H9 (cell line): ENCODE measurements at regions not wholly inside any gene's neighbourhood (a gene's known extent, or its start where the extent isn't known, plus 50 kb on each side); places are given as distances from the start of the nearest gene placed in this dataset.

Experiments used
- DNase-seq: peaks from one replicate; pipeline ENCODE4 v3.0.0-alpha.2; 2017
- H2AFZ ChIP-seq: one replicate; pipeline ENCODE4 v1.6.1; 2013; ENCODE audit warnings: mild to moderate bottlenecking, low read length, control low read depth, moderate library complexity
- H2AK5ac ChIP-seq: 2 replicates; pipeline ENCODE4 v1.6.1; 2013; ENCODE audit warnings: low read length, control low read depth, mixed read lengths; ENCODE audit not compliant: insufficient read length
- H2BK120ac ChIP-seq: one replicate; pipeline ENCODE4 v1.6.1; 2013; ENCODE audit warnings: low read depth, mild to moderate bottlenecking, low read length, control low read depth, inconsistent platforms; ENCODE audit not compliant: poor library complexity, severe bottlenecking
- H2BK12ac ChIP-seq: 2 replicates; pipeline ENCODE4 v1.6.1; 2013; ENCODE audit warnings: low read length, control low read depth, mixed read lengths, low read depth; ENCODE audit not compliant: insufficient read length
- H2BK15ac ChIP-seq: 2 replicates; pipeline ENCODE4 v1.6.1; 2013; ENCODE audit warnings: low read depth, low read length, control low read depth
- H2BK20ac ChIP-seq: one replicate; pipeline ENCODE4 v1.6.1; 2013; ENCODE audit warnings: low read depth, mild to moderate bottlenecking, low read length, control low read depth, inconsistent platforms; ENCODE audit not compliant: poor library complexity, severe bottlenecking
- H2BK5ac ChIP-seq: 2 replicates; pipeline ENCODE4 v1.6.1; 2013; ENCODE audit warnings: low read length, control low read depth, mixed read lengths; ENCODE audit not compliant: insufficient read length
- H3K14ac ChIP-seq: 2 replicates; pipeline ENCODE4 v1.6.1; 2013; ENCODE audit warnings: low read length, control low read depth; ENCODE audit not compliant: insufficient read depth
- H3K18ac ChIP-seq: 2 replicates; pipeline ENCODE4 v1.6.1; 2013; ENCODE audit warnings: low read depth, mild to moderate bottlenecking, mixed read lengths, low read length, control low read depth; ENCODE audit not compliant: insufficient read length
- H3K23ac ChIP-seq: 2 replicates; pipeline ENCODE4 v1.6.1; 2013; ENCODE audit warnings: low read length, control low read depth, mixed read lengths, low read depth; ENCODE audit not compliant: insufficient read length
- H3K23me2 ChIP-seq: 2 replicates; pipeline ENCODE4 v1.6.1; 2013; ENCODE audit warnings: low read depth, mild to moderate bottlenecking, mixed read lengths, low read length, control low read depth; ENCODE audit not compliant: insufficient read length, poor library complexity, severe bottlenecking
- H3K27ac ChIP-seq: 2 replicates; pipeline ENCODE4 v1.5.1; 2013; ENCODE audit warnings: low read length, control low read depth, mixed read lengths, low read depth; ENCODE audit not compliant: insufficient read length
- H3K27me3 ChIP-seq: 2 replicates; pipeline ENCODE4 v1.6.1; 2013; ENCODE audit warnings: low read length, control low read depth, inconsistent platforms; ENCODE audit not compliant: insufficient read depth
- H3K4ac ChIP-seq: 2 replicates; pipeline ENCODE4 v1.6.1; 2013; ENCODE audit warnings: low read depth, mild to moderate bottlenecking, control low read depth, inconsistent platforms, low read length, moderate library complexity
- H3K4me1 ChIP-seq: 2 replicates; pipeline ENCODE4 v1.6.1; 2013; ENCODE audit warnings: low read length, control low read depth, inconsistent platforms; ENCODE audit not compliant: insufficient read depth
- H3K4me2 ChIP-seq: 2 replicates; pipeline ENCODE4 v1.6.1; 2013; ENCODE audit warnings: low read length, control low read depth, mixed read lengths; ENCODE audit not compliant: insufficient read length, insufficient read depth
- H3K56ac ChIP-seq: 2 replicates; pipeline ENCODE4 v1.6.1; 2013; ENCODE audit warnings: low read depth, mild to moderate bottlenecking, mixed read lengths, low read length, control low read depth; ENCODE audit not compliant: insufficient read length
- H3K79me1 ChIP-seq: 2 replicates; pipeline ENCODE4 v1.6.1; 2013; ENCODE audit warnings: low read depth, mild to moderate bottlenecking, moderate library complexity, low read length, control low read depth, inconsistent platforms; ENCODE audit not compliant: insufficient read depth, poor library complexity, severe bottlenecking
- H3K79me2 ChIP-seq: 2 replicates; pipeline ENCODE4 v1.6.1; 2013; ENCODE audit warnings: low read length, control low read depth, inconsistent platforms; ENCODE audit not compliant: insufficient read depth
- H3K9ac ChIP-seq: 2 replicates; pipeline ENCODE4 v1.6.1; 2013; ENCODE audit warnings: low read length, control low read depth, mixed read lengths; ENCODE audit not compliant: insufficient read length; ENCODE audit errors: extremely low read depth
- H3K9me3 ChIP-seq: one replicate; pipeline ENCODE4 v1.6.1; 2013; ENCODE audit warnings: low read depth, low read length, inconsistent platforms; ENCODE audit not compliant: control insufficient read depth
- H3T11ph ChIP-seq: one replicate; pipeline ENCODE4 v1.6.1; 2013; ENCODE audit warnings: mild to moderate bottlenecking, low read length, control low read depth, inconsistent platforms
- H4K20me1 ChIP-seq: one replicate; pipeline ENCODE4 v1.6.1; 2013; ENCODE audit not compliant: control insufficient read depth, insufficient read length, insufficient read depth
- H4K5ac ChIP-seq: 2 replicates; pipeline ENCODE4 v1.6.1; 2013; ENCODE audit warnings: low read depth, mild to moderate bottlenecking, mixed read lengths, low read length, control low read depth; ENCODE audit not compliant: insufficient read length
- H4K8ac ChIP-seq: replicated peaks from 2 replicates; pipeline ENCODE4 v1.6.1; 2013; ENCODE audit warnings: low read length, control low read depth, mixed read lengths, low read depth; ENCODE audit not compliant: insufficient read length
- H4K91ac ChIP-seq: 2 replicates; pipeline ENCODE4 v1.6.1; 2013; ENCODE audit warnings: low read depth, mild to moderate bottlenecking, moderate library complexity, mixed read lengths, low read length, control low read depth; ENCODE audit not compliant: insufficient read length
- H3K27ac Mint-ChIP-seq, 3 experiments: 2 replicates in 2 of 3; 3 replicates in 1 of 3; pipeline ENCODE4 v1.8.0; 2020 to 2021; ENCODE audit warnings: mixed read lengths in 3 of 3, mild to moderate bottlenecking in 1 of 3, moderate library complexity in 1 of 3
- H3K27me3 Mint-ChIP-seq: 2 replicates; pipeline ENCODE4 v1.8.0; 2021; ENCODE audit warnings: low read depth, mild to moderate bottlenecking, moderate library complexity, mixed read lengths
- H3K36me3 Mint-ChIP-seq, 3 experiments: 2 replicates in 2 of 3; 3 replicates in 1 of 3; pipeline ENCODE4 v1.8.0; 2020 to 2021; ENCODE audit warnings: low read depth in 3 of 3, mixed read lengths in 3 of 3; ENCODE audit not compliant: insufficient read depth in 1 of 3
- H3K4me1 Mint-ChIP-seq, 2 experiments: 2 replicates each; pipeline ENCODE4 v1.8.0; 2020; ENCODE audit warnings: mixed read lengths in 2 of 2
- H3K4me3 Mint-ChIP-seq, 2 experiments: 2 replicates in 1 of 2; 3 replicates in 1 of 2; pipeline ENCODE4 v1.8.0; 2020 to 2021; ENCODE audit warnings: mild to moderate bottlenecking in 2 of 2, mixed read lengths in 2 of 2, moderate library complexity in 1 of 2
- H3K9me3 Mint-ChIP-seq, 2 experiments: 2 replicates in 1 of 2; 3 replicates in 1 of 2; pipeline ENCODE4 v1.8.0; 2020; ENCODE audit warnings: mild to moderate bottlenecking in 2 of 2, mixed read lengths in 2 of 2, moderate library complexity in 1 of 2
- CTCF ChIP-seq: fragments of 200-600 bp; sonication (generic); conservative IDR thresholded peaks from 3 replicates; pipeline ENCODE4 v1.8.0; 2021; ENCODE audit warnings: antibody characterized with exemption, mild to moderate bottlenecking
- WGBS: extraction: QIAGEN DNeasy Blood & Tissue Kit; methylation state at CpG from one replicate; pipeline ENCODE4 v1.1.7; 2013; ENCODE audit warnings: missing lambda C conversion rate, low lambda C conversion rate, mixed read lengths; ENCODE audit not compliant: insufficient read length; ENCODE audit errors: extremely low coverage; 5-methylcytosine and 5-hydroxymethylcytosine counted together

GRCh38 chr2:175647058-175647457 lies 355.0 kb downstream of the LNPK start:
- no peak overlapping the region for H3K14ac ChIP-seq
- no peaks in the 10 kb centered on the region for H3K79me2 ChIP-seq
- Mint-ChIP-seq H3K4me3 (no peak overlapping the region), H3K4me1 (no peaks in the 10 kb centered on the region), H3K27me3 (0 out of 2 replicates have a peak, but pooled peaks cover 2% of the 10 kb centered on the region), H3K9me3 (peaks cover 2 to 4% of the 10 kb centered on the region in 2 experiments; a peak in 2 of 5 replicates), H3K36me3 (no peaks in the 10 kb centered on the region), H3K27ac (0 out of 7 replicates have a peak overlapping the region, but pooled peaks of 1 of the 3 experiments have one; percentile 60)
- H3K18ac ChIP-seq = no peak overlapping the region
- no peak overlapping the region for H3K4ac ChIP-seq
- no peak overlapping the region for H3K27ac ChIP-seq
- H3K9me3 ChIP-seq = no peaks in the 10 kb centered on the region
- no peaks in the 10 kb centered on the region for H3K79me1 ChIP-seq
- no peak overlapping the region for H3K23ac ChIP-seq
- H2BK15ac ChIP-seq = no peak overlapping the region
- H3K4me2 ChIP-seq = no peak overlapping the region
- H4K5ac ChIP-seq = no peak overlapping the region
- no CpG with 5 or more reads among the region's 2 CpGs for WGBS
- H3K23me2 ChIP-seq = no peaks in the 10 kb centered on the region
- H3K9ac ChIP-seq = no peak overlapping the region
- H3K56ac ChIP-seq = no peak overlapping the region
- H2BK120ac ChIP-seq = no peak overlapping the region
- H3K27me3 ChIP-seq = no peaks in the 10 kb centered on the region
- H4K91ac ChIP-seq = no peak overlapping the region
- H4K20me1 ChIP-seq = no peaks in the 10 kb centered on the region
- no peak overlapping the region for H2BK12ac ChIP-seq
- no peak overlapping the region for H4K8ac ChIP-seq
- no peak for TF ChIP-seq CTCF
- H3T11ph ChIP-seq = no peak overlapping the region
- no peak overlapping the region for H2AK5ac ChIP-seq
- no peak overlapping the region for H2BK20ac ChIP-seq
- no peaks in the 10 kb centered on the region for H3K4me1 ChIP-seq
- no peak overlapping the region for H2BK5ac ChIP-seq
- no peak overlapping the region for H2AFZ ChIP-seq
- no peak for DNase-seq
